Hepatic stellate cell (primary cell): ENCODE measurements at regions not wholly inside any gene's neighbourhood (a gene's known extent, or its start where the extent isn't known, plus 50 kb on each side); places are given as distances from the start of the nearest gene placed in this dataset.

Experiments
- DNase-seq: peaks from one replicate; pipeline ENCODE4 v3.0.0; 2011; ENCODE audit warnings: low spot score

GRCh38 chr11:122348659-122349409, 232.8 kb upstream of the BLID start:
- DNase-seq = no peak

- DNase-seq = no peak
Observed at GRCh38 chr11:122346006-122346405, 230.0 kb upstream of the BLID start.

GRCh38 chr11:122345586-122345985, 229.6 kb upstream of the BLID start:
- no peak for DNase-seq

GRCh38 chr11:122344215-122344614, 228.2 kb upstream of the BLID start:
- peak; percentile 42 for DNase-seq

- no peak for DNase-seq
Observed at GRCh38 chr11:122343210-122343609, 227.2 kb upstream of the BLID start.

- DNase-seq = no peak
Observed at GRCh38 chr11:122342089-122342744, 226.2 kb upstream of the BLID start.

GRCh38 chr11:122341477-122341876, 225.5 kb upstream of the BLID start:
- DNase-seq = no peak

GRCh38 chr11:122340607-122341290, 224.7 kb upstream of the BLID start:
- no peak for DNase-seq

- no peak for DNase-seq
Observed at GRCh38 chr11:122339436-122340060, 223.5 kb upstream of the BLID start.

GRCh38 chr11:122337704-122338103, 221.7 kb upstream of the BLID start:
- DNase-seq = no peak

GRCh38 chr11:122337241-122337640, 221.2 kb upstream of the BLID start:
- DNase-seq = no peak

GRCh38 chr11:122336706-122337105, 220.7 kb upstream of the BLID start:
- no peak for DNase-seq

GRCh38 chr11:122334546-122335339, 218.7 kb upstream of the BLID start:
- no peak for DNase-seq

- DNase-seq = no peak
Observed at GRCh38 chr11:122333467-122333866, 217.5 kb upstream of the BLID start.

GRCh38 chr11:122331079-122331478, 215.1 kb upstream of the BLID start:
- DNase-seq = no peak

- DNase-seq = no peak
Observed at GRCh38 chr11:122330279-122330965, 214.4 kb upstream of the BLID start.

- no peak for DNase-seq
Observed at GRCh38 chr11:122327528-122327927, 211.5 kb upstream of the BLID start.

GRCh38 chr11:122323754-122324421, 207.9 kb upstream of the BLID start:
- DNase-seq = no peak

GRCh38 chr11:122322329-122322728, 206.3 kb upstream of the BLID start:
- no peak for DNase-seq

- DNase-seq = no peak
Observed at GRCh38 chr11:122320671-122321070, 204.7 kb upstream of the BLID start.
